ENCODE measurements at regions not wholly inside any gene's neighbourhood (a gene's known extent, or its start where the extent isn't known, plus 50 kb on each side); places are given as distances from the start of the nearest gene placed in this dataset.
"Not testable (repeated sequence)": the region's sequence is repeated elsewhere in the genome, so short reads cannot be mapped to it uniquely, and the experiment has no call there.

DNA sequence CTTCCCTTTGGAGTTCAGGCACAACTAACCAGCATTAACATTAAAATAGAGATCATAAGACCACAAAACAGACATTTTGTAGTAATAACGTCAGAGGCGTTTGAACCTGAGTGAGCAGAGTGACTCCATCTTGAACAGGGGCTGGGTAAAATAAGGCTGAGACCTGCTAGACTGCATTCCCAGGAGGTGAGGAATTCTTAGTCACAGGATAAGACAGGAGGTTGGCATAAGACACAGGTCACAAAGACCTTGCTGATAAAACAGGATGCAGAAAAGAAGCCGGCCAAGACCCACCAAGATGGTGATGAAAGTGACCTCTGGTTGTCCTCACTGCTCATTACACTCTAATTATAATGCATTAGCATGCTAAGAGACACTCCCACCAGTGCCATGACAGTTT, 493.2 kb upstream of the AUTS2 start:
- TF ChIP-seq CTCF (IDR thresholded peaks at IDR 0.05; ENCODE audit: unreplicated experiment), result no peak
- H3K27ac Mint-ChIP-seq (ENCODE audit: unreplicated experiment), result no peak overlapping the region
- DNase-seq (ENCODE audit: low spot score), result no peak
- peaks cover 9% of the 10 kb centered on the region for H3K36me3 Mint-ChIP-seq (ENCODE audit: low read depth, unreplicated experiment)
- no peaks in the 10 kb centered on the region for H3K4me1 Mint-ChIP-seq (ENCODE audit: unreplicated experiment)
- H3K9me3 Mint-ChIP-seq (ENCODE audit: unreplicated experiment), result peaks cover 38% of the 10 kb centered on the region
- H3K27me3 Mint-ChIP-seq (ENCODE audit: unreplicated experiment), result peaks cover 10% of the 10 kb centered on the region
- no peak overlapping the region for H3K4me3 Mint-ChIP-seq (ENCODE audit: unreplicated experiment)

DNA sequence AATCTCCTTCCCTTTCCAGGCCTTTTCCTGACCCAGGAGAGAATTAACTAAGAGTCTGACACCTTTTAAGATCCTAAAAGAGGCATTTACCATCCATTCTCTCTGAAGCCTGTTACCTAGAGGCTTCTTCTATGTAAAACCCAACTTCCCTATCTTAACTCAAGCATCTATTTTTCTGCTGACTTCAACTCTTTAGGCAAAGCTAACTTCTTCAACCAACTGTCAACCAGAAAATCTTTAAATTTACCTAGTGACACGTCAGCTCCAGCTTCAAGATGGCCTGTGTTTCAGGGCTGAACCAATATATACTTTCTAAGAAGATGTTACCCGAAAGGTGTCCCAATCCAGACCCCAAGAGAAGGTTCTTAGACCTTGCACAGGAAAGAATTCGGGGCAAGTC, 492.3 kb upstream of the AUTS2 start:
- Mint-ChIP-seq H3K9me3 (ENCODE audit: unreplicated experiment) (peaks cover 45% of the 10 kb centered on the region), H3K4me3 (ENCODE audit: unreplicated experiment) (no peak overlapping the region), H3K27me3 (ENCODE audit: unreplicated experiment) (peaks cover 10% of the 10 kb centered on the region), H3K4me1 (ENCODE audit: unreplicated experiment) (no peaks in the 10 kb centered on the region), H3K27ac (ENCODE audit: unreplicated experiment) (no peak overlapping the region), H3K36me3 (ENCODE audit: low read depth, unreplicated experiment) (peaks cover 14% of the 10 kb centered on the region)
- TF ChIP-seq CTCF (IDR thresholded peaks at IDR 0.05; ENCODE audit: unreplicated experiment), result no peak
- no peak for DNase-seq (ENCODE audit: low spot score)

DNA sequence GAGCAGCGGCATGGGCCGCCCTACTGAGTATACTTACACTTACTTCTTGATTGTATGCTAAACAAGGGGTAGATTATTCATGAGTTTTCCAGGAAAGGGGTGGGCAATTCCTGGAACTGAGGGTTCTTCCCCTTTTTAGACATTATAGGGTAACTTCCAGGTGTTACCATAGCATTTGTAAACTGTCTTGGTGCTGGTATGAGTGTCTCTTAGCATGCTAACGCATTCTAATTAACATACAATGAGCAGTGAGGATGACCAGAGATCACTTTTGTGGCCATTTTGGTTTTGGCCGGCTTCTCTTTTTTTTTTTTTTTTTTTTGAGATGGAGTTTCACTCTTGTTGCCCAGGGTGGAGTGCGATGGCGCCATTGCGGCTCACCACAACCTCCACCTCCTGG, 491.8 kb upstream of the AUTS2 start:
- not testable (repeated sequence) for H3K4me1 Mint-ChIP-seq (ENCODE audit: unreplicated experiment); H3K27ac Mint-ChIP-seq (ENCODE audit: unreplicated experiment); DNase-seq (ENCODE audit: low spot score); H3K4me3 Mint-ChIP-seq (ENCODE audit: unreplicated experiment)
- Mint-ChIP-seq H3K36me3 (ENCODE audit: low read depth, unreplicated experiment) (peaks cover 14% of the 10 kb centered on the region), H3K27me3 (ENCODE audit: unreplicated experiment) (peaks cover 10% of the 10 kb centered on the region), H3K9me3 (ENCODE audit: unreplicated experiment) (peaks cover 45% of the 10 kb centered on the region)

GRCh38 chr7:69106946-69107345, 491.3 kb upstream of the AUTS2 start:
- not testable (repeated sequence) for H3K4me1 Mint-ChIP-seq (ENCODE audit: unreplicated experiment); H3K4me3 Mint-ChIP-seq (ENCODE audit: unreplicated experiment); H3K36me3 Mint-ChIP-seq (ENCODE audit: low read depth, unreplicated experiment); H3K27ac Mint-ChIP-seq (ENCODE audit: unreplicated experiment); DNase-seq (ENCODE audit: low spot score)
- peaks cover 10% of the 10 kb centered on the region for H3K27me3 Mint-ChIP-seq (ENCODE audit: unreplicated experiment)
- H3K9me3 Mint-ChIP-seq (ENCODE audit: unreplicated experiment), result peaks cover 45% of the 10 kb centered on the region

DNA sequence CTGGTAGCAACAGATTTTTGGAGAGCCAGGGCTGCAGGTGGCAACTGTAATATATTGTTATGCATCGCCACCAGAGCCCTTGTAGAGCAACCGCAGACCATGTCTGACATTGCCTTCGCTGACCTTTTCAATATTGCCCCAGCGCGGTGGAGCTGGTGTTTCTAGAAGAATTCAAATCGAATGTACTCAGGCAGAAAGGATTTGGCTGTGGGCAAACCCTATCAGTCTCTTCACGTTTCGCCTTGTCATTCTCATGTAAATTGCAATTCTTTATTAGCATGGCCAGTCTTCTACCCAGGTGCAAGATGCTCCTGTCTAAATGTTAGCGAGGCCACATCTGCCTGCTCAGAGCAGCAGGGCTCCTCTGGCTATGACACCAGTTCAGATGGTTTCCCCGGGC, 490.2 kb upstream of the AUTS2 start:
- no peaks in the 10 kb centered on the region for H3K4me1 Mint-ChIP-seq (ENCODE audit: unreplicated experiment)
- H3K27ac Mint-ChIP-seq (ENCODE audit: unreplicated experiment), result no peak overlapping the region
- peaks cover 8% of the 10 kb centered on the region for H3K36me3 Mint-ChIP-seq (ENCODE audit: low read depth, unreplicated experiment)
- peaks cover 47% of the 10 kb centered on the region for H3K9me3 Mint-ChIP-seq (ENCODE audit: unreplicated experiment)
- H3K4me3 Mint-ChIP-seq (ENCODE audit: unreplicated experiment), result no peak overlapping the region
- no peak for DNase-seq (ENCODE audit: low spot score)
- no peak for TF ChIP-seq CTCF (IDR thresholded peaks at IDR 0.05; ENCODE audit: unreplicated experiment)
- peaks cover 7% of the 10 kb centered on the region for H3K27me3 Mint-ChIP-seq (ENCODE audit: unreplicated experiment)

DNA sequence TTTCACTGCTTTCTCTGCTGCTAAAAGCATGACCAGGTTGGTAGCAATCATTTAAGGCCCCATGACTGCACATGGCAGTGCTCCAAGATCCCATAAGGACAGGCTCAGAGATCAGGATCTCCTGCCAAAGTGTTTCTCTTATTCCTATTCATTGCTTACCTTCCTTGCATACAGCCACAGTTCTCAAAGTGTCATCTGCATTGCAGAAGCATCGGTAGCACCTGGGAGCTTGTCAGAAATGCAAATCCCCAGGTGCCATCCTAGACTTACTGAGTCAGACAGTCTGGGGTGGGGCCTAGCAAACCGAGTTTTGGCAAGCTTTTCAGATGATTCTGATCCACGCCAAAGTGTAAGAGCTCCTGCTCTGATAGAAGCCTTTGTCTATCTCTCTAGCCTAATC, 489.0 kb upstream of the AUTS2 start:
- Mint-ChIP-seq H3K36me3 (ENCODE audit: low read depth, unreplicated experiment) (peaks cover 8% of the 10 kb centered on the region), H3K4me3 (ENCODE audit: unreplicated experiment) (no peak overlapping the region), H3K4me1 (ENCODE audit: unreplicated experiment) (no peaks in the 10 kb centered on the region), H3K9me3 (ENCODE audit: unreplicated experiment) (peaks cover 46% of the 10 kb centered on the region), H3K27me3 (ENCODE audit: unreplicated experiment) (peaks cover 7% of the 10 kb centered on the region), H3K27ac (ENCODE audit: unreplicated experiment) (no peak overlapping the region)
- no peak for DNase-seq (ENCODE audit: low spot score)
- no peak for TF ChIP-seq CTCF (IDR thresholded peaks at IDR 0.05; ENCODE audit: unreplicated experiment)
